Astrocyte (in vitro differentiated cells and primary cell): ENCODE measurements at regions not wholly inside any gene's neighbourhood (a gene's known extent, or its start where the extent isn't known, plus 50 kb on each side); places are given as distances from the start of the nearest gene placed in this dataset.

Source experiments
- DNase-seq: peaks from one replicate; pipeline ENCODE4 v3.0.0-alpha.2; 2010; ENCODE audit warnings: low read depth
- FAIRE-seq: peaks from 2 replicates; lab custom pipeline; 2011; peaks lifted over from hg19 to GRCh38; lab: Jason Lieb, UNC
- H2AFZ ChIP-seq: 2 replicates; pipeline ENCODE4 v1.6.0; 2012; ENCODE audit warnings: low read depth, low read length, inconsistent platforms
- H3K27ac ChIP-seq: 2 replicates; pipeline ENCODE4 v1.5.1; 2011; ENCODE audit warnings: low read depth, low read length, inconsistent platforms
- H3K27me3 ChIP-seq: 2 replicates; pipeline ENCODE4 v1.6.0; 2011; ENCODE audit warnings: low read length, inconsistent platforms; ENCODE audit not compliant: insufficient read depth
- H3K36me3 ChIP-seq: 2 replicates; pipeline ENCODE4 v1.5.1; 2011; ENCODE audit warnings: low read length, inconsistent platforms; ENCODE audit not compliant: insufficient read depth
- H3K4me1 ChIP-seq: 2 replicates; pipeline ENCODE4 v1.5.1; 2011; ENCODE audit warnings: low read length, inconsistent platforms; ENCODE audit not compliant: insufficient read depth
- H3K4me2 ChIP-seq: 2 replicates; pipeline ENCODE4 v1.6.0; 2012; ENCODE audit warnings: low read length, inconsistent platforms
- H3K4me3 ChIP-seq: 2 replicates; pipeline ENCODE4 v1.5.1; 2011; ENCODE audit warnings: low read depth, mild to moderate bottlenecking, low read length, inconsistent platforms; ENCODE audit not compliant: insufficient read depth
- H3K79me2 ChIP-seq: 2 replicates; pipeline ENCODE4 v1.6.0; 2012; ENCODE audit warnings: mild to moderate bottlenecking, low read length, inconsistent platforms; ENCODE audit not compliant: insufficient read depth
- H3K9ac ChIP-seq: 2 replicates; pipeline ENCODE4 v1.6.0; 2012; ENCODE audit warnings: mild to moderate bottlenecking, low read length, inconsistent platforms
- H3K9me3 ChIP-seq: 2 replicates; pipeline ENCODE4 v1.5.1; 2012; ENCODE audit warnings: low read depth, mild to moderate bottlenecking, low read length, inconsistent platforms; ENCODE audit not compliant: insufficient read depth
- H4K20me1 ChIP-seq: 2 replicates; pipeline ENCODE4 v1.6.0; 2012; ENCODE audit warnings: low read length, inconsistent platforms; ENCODE audit not compliant: insufficient read depth
- H3K27ac Mint-ChIP-seq: one replicate; pipeline ENCODE4 v1.8.0; 2021; ENCODE audit warnings: mild to moderate bottlenecking, mixed read lengths; ENCODE audit not compliant: unreplicated experiment
- H3K27me3 Mint-ChIP-seq: one replicate; pipeline ENCODE4 v1.8.0; 2021; ENCODE audit warnings: low read depth, mixed read lengths; ENCODE audit not compliant: unreplicated experiment
- H3K36me3 Mint-ChIP-seq: one replicate; pipeline ENCODE4 v1.8.0; 2021; ENCODE audit warnings: low read depth, mixed read lengths; ENCODE audit not compliant: unreplicated experiment
- H3K4me1 Mint-ChIP-seq: one replicate; pipeline ENCODE4 v1.8.0; 2021; ENCODE audit warnings: low read depth, mixed read lengths; ENCODE audit not compliant: unreplicated experiment
- H3K4me3 Mint-ChIP-seq: one replicate; pipeline ENCODE4 v1.8.0; 2021; ENCODE audit warnings: mild to moderate bottlenecking, moderate library complexity, mixed read lengths; ENCODE audit not compliant: unreplicated experiment
- H3K9me3 Mint-ChIP-seq: one replicate; pipeline ENCODE4 v1.8.0; 2021; ENCODE audit warnings: mild to moderate bottlenecking, mixed read lengths; ENCODE audit not compliant: unreplicated experiment
- CTCF ChIP-seq: IDR thresholded peaks from 2 replicates; pipeline ENCODE4 v1.5.1; 2011; ENCODE audit warnings: low read depth, mild to moderate bottlenecking, inconsistent platforms, low read length, moderate library complexity; ENCODE audit not compliant: insufficient read depth
- EZH2 ChIP-seq: IDR thresholded peaks from 2 replicates; pipeline ENCODE4 v1.6.1; 2012; ENCODE audit warnings: mild to moderate bottlenecking, low read length, inconsistent platforms; ENCODE audit not compliant: insufficient read depth

GRCh38 chr21:35948982-35949381 lies 111.3 kb downstream of the SETD4 start:
- H2AFZ ChIP-seq: no peak overlapping the region
- no peaks in the 10 kb centered on the region for H3K36me3 ChIP-seq
- H3K4me1 ChIP-seq: no peaks in the 10 kb centered on the region
- H3K79me2 ChIP-seq: no peaks in the 10 kb centered on the region
- Mint-ChIP-seq H3K27ac (no peak overlapping the region), H3K9me3 (no peaks in the 10 kb centered on the region), H3K36me3 (no peaks in the 10 kb centered on the region), H3K4me1 (no peaks in the 10 kb centered on the region), H3K4me3 (no peak overlapping the region), H3K27me3 (peaks cover 6% of the 10 kb centered on the region)
- no peak overlapping the region for H3K4me2 ChIP-seq
- peaks cover 12% of the 10 kb centered on the region for H3K27me3 ChIP-seq
- no peaks in the 10 kb centered on the region for H4K20me1 ChIP-seq
- DNase-seq (no peak), FAIRE-seq (no peak)
- H3K27ac ChIP-seq: no peak overlapping the region
- no peak overlapping the region for H3K4me3 ChIP-seq
- no peaks in the 10 kb centered on the region for H3K9me3 ChIP-seq
- no peak overlapping the region for H3K9ac ChIP-seq
- no peak for TF ChIP-seq CTCF
- no peak for TF ChIP-seq EZH2

GRCh38 chr21:35945089-35945671 lies 115.1 kb downstream of the SETD4 start:
- Mint-ChIP-seq H3K27me3 (no peaks in the 10 kb centered on the region), H3K27ac (no peak overlapping the region), H3K9me3 (no peaks in the 10 kb centered on the region), H3K4me3 (no peak overlapping the region), H3K36me3 (no peaks in the 10 kb centered on the region), H3K4me1 (peaks cover 2% of the 10 kb centered on the region)
- DNase-seq: no peak
- Histone ChIP-seq H3K4me3 (no peak overlapping the region), H4K20me1 (no peaks in the 10 kb centered on the region), H3K27ac (no peak overlapping the region), H3K9me3 (no peaks in the 10 kb centered on the region), H3K4me1 (no peaks in the 10 kb centered on the region), H3K36me3 (no peaks in the 10 kb centered on the region), H3K79me2 (no peaks in the 10 kb centered on the region), H3K4me2 (no peak overlapping the region), H2AFZ (no peak overlapping the region), H3K9ac (no peak overlapping the region), H3K27me3 (no peaks in the 10 kb centered on the region)
- no peak for TF ChIP-seq CTCF
- TF ChIP-seq EZH2: no peak
- no peak for FAIRE-seq

GRCh38 chr21:35943752-35944151 lies 116.6 kb downstream of the SETD4 start:
- no peaks in the 10 kb centered on the region for H3K36me3 Mint-ChIP-seq
- no peaks in the 10 kb centered on the region for H4K20me1 ChIP-seq
- no peaks in the 10 kb centered on the region for H3K4me1 ChIP-seq
- H3K36me3 ChIP-seq: no peaks in the 10 kb centered on the region
- no peak overlapping the region for H3K27ac ChIP-seq
- TF ChIP-seq EZH2 (no peak), CTCF (no peak)
- H3K9me3 Mint-ChIP-seq: no peaks in the 10 kb centered on the region
- H3K4me3 ChIP-seq: no peak overlapping the region
- H3K9ac ChIP-seq: no peak overlapping the region
- H3K27ac Mint-ChIP-seq: no peak overlapping the region
- H3K4me3 Mint-ChIP-seq: no peak overlapping the region
- FAIRE-seq: no peak
- no peak overlapping the region for H3K4me2 ChIP-seq
- peaks cover 7% of the 10 kb centered on the region for H3K4me1 Mint-ChIP-seq
- H3K9me3 ChIP-seq: no peaks in the 10 kb centered on the region
- H3K79me2 ChIP-seq: no peaks in the 10 kb centered on the region
- no peak for DNase-seq
- H3K27me3 ChIP-seq: no peaks in the 10 kb centered on the region
- H2AFZ ChIP-seq: no peak overlapping the region
- H3K27me3 Mint-ChIP-seq: no peaks in the 10 kb centered on the region
